ENCODE measurements at regions not wholly inside any gene's neighbourhood (a gene's known extent, or its start where the extent isn't known, plus 50 kb on each side); places are given as distances from the start of the nearest gene placed in this dataset.

DNA sequence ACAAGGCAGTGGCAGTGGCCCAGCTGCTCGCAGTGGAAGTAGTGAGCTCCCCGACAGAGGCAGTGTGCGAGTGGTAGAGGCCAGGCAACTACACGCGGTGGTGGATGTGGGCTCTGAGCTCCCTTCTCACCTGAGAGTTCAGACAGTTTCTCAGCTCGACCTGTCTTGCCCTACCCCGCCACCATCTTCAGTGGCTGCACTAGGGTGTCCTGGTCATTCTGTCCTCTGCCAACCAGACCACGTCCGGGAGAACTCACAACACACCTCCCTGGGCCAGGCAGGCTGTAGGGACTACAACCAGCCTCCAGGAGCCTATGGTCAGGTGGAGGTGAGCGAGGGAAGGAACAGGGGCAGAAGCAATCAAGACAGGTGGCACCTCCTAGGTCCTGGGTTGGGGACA is 106.3 kb upstream of the SMAD3 start:
- CTCF ChIA-PET: no interaction called here
- Histone ChIP-seq H2AFZ (ENCODE audit: low read depth, low read length, poor library complexity, severe bottlenecking) (no peak overlapping the region), H3K27me3 (ENCODE audit: insufficient read depth, low read length) (no peaks in the 10 kb centered on the region), H3K36me3 (ENCODE audit: control insufficient read depth in 1 of 2, insufficient read depth in 2 of 2, low read length in 2 of 2) (no peaks in the 10 kb centered on the region), H4K20me1 (ENCODE audit: insufficient read depth) (no peaks in the 10 kb centered on the region), H3K4me1 (ENCODE audit: control insufficient read depth in 1 of 2, insufficient read depth in 2 of 2, low read length in 2 of 2) (peaks cover 9 to 37% of the 10 kb centered on the region in 2 experiments), H3K4me3 (replicated peaks in 1 of 2; ENCODE audit: low read depth in 1 of 2, low read length in 2 of 2) (no peak overlapping the region), H3K9ac (ENCODE audit: low read length) (no peak overlapping the region), H3K27ac (ENCODE audit: low read depth, low read length) (no peak overlapping the region), H3K9me2 (ENCODE audit: insufficient read depth) (no peaks in the 10 kb centered on the region), H3K4me2 (ENCODE audit: low read length) (no peak overlapping the region), H3K79me2 (ENCODE audit: insufficient read depth, low read length) (no peaks in the 10 kb centered on the region), H3K9me3 (ENCODE audit: control insufficient read depth in 1 of 2, insufficient read depth in 1 of 2, low read depth in 1 of 2, low read length in 2 of 2) (no peaks in the 10 kb centered on the region)
- POLR2A ChIA-PET: no interaction called here
- RAD21 ChIA-PET (ENCODE audit: low non-redundant PET in 1 of 2, low total read pairs in 2 of 2, uncharacterized antibody in 2 of 2, unreplicated experiment in 2 of 2): no interaction called here
- intact Hi-C loops (cut with micrococcal nuclease): no loop called here
- no TSS peak for BruUV-seq (replicated peaks)
- DNase-seq (ENCODE audit: low read depth, low spot score): no peak
- TF ChIP-seq, protein P1, sequence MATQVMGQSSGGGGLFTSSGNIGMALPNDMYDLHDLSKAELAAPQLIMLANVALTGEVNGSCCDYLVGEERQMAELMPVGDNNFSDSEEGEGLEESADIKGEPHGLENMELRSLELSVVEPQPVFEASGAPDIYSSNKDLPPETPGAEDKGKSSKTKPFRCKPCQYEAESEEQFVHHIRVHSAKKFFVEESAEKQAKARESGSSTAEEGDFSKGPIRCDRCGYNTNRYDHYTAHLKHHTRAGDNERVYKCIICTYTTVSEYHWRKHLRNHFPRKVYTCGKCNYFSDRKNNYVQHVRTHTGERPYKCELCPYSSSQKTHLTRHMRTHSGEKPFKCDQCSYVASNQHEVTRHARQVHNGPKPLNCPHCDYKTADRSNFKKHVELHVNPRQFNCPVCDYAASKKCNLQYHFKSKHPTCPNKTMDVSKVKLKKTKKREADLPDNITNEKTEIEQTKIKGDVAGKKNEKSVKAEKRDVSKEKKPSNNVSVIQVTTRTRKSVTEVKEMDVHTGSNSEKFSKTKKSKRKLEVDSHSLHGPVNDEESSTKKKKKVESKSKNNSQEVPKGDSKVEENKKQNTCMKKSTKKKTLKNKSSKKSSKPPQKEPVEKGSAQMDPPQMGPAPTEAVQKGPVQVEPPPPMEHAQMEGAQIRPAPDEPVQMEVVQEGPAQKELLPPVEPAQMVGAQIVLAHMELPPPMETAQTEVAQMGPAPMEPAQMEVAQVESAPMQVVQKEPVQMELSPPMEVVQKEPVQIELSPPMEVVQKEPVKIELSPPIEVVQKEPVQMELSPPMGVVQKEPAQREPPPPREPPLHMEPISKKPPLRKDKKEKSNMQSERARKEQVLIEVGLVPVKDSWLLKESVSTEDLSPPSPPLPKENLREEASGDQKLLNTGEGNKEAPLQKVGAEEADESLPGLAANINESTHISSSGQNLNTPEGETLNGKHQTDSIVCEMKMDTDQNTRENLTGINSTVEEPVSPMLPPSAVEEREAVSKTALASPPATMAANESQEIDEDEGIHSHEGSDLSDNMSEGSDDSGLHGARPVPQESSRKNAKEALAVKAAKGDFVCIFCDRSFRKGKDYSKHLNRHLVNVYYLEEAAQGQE (IDR thresholded peaks at IDR 0.05; ENCODE audit: low read depth): no peak
- no peak for TF ChIP-seq EZH2phosphoT487 (IDR thresholded peaks at IDR 0.05; ENCODE audit: borderline replicate concordance)
- TF ChIP-seq EGR1 (IDR thresholded peaks at IDR 0.05; ENCODE audit: low read depth): no peak
- TF ChIP-seq SIN3A (IDR thresholded peaks at IDR 0.05; ENCODE audit: low read depth): no peak
- no peak for ATAC-seq

DNA sequence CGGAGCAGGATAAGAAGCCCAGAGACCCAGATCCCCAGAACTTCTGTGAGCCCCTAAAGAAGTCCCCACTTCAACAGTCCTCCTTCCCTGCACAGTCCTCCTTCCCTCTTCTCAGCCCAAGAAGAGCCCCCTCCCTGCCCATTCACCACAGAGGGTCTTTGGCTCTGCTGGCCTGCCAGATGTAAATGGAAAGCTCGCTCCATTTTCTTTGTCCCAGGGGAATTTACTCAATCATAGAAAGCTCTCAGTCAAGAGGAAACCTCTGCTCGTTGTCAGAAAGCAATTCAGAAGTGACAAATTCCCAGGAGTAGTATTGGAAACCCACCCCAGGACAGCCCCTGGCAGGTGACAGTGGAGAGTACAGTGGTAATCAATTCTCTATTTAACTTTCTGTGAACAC is 105.5 kb upstream of the SMAD3 start:
- Histone ChIP-seq H3K4me2 (ENCODE audit: low read length) (no peak overlapping the region), H3K27me3 (ENCODE audit: insufficient read depth, low read length) (no peaks in the 10 kb centered on the region), H3K36me3 (ENCODE audit: control insufficient read depth in 1 of 2, insufficient read depth in 2 of 2, low read length in 2 of 2) (no peaks in the 10 kb centered on the region), H3K9ac (ENCODE audit: low read length) (no peak overlapping the region), H3K79me2 (ENCODE audit: insufficient read depth, low read length) (no peaks in the 10 kb centered on the region), H2AFZ (ENCODE audit: low read depth, low read length, poor library complexity, severe bottlenecking) (no peak overlapping the region), H3K27ac (ENCODE audit: low read depth, low read length) (no peak overlapping the region), H3K4me1 (ENCODE audit: control insufficient read depth in 1 of 2, insufficient read depth in 2 of 2, low read length in 2 of 2) (peaks cover 9 to 32% of the 10 kb centered on the region in 2 experiments), H3K9me2 (ENCODE audit: insufficient read depth) (no peaks in the 10 kb centered on the region), H3K9me3 (ENCODE audit: control insufficient read depth in 1 of 2, insufficient read depth in 1 of 2, low read depth in 1 of 2, low read length in 2 of 2) (no peaks in the 10 kb centered on the region), H3K4me3 (replicated peaks in 1 of 2; ENCODE audit: low read depth in 1 of 2, low read length in 2 of 2) (no peak overlapping the region), H4K20me1 (ENCODE audit: insufficient read depth) (no peaks in the 10 kb centered on the region)
- BruUV-seq (replicated peaks): no TSS peak
- intact Hi-C loops (cut with micrococcal nuclease): no loop called here
- no peak for DNase-seq (ENCODE audit: low read depth, low spot score)
- CTCF ChIA-PET: no interaction called here
- ATAC-seq: no peak
- POLR2A ChIA-PET: no interaction called here
- RAD21 ChIA-PET (ENCODE audit: low non-redundant PET in 1 of 2, low total read pairs in 2 of 2, uncharacterized antibody in 2 of 2, unreplicated experiment in 2 of 2): no interaction called here
- TF ChIP-seq SP1 (IDR thresholded peaks at IDR 0.05; ENCODE audit: low read depth) (no peak), SRF (IDR thresholded peaks at IDR 0.05; ENCODE audit: low read depth) (no peak), YY1 (IDR thresholded peaks at IDR 0.05; ENCODE audit: extremely low read depth, insufficient replicate concordance, low read depth, low read length) (no peak), JUND (IDR thresholded peaks at IDR 0.05) (no peak), FOSL1 (IDR thresholded peaks at IDR 0.05; ENCODE audit: low read depth) (no peak), EZH2 (IDR thresholded peaks at IDR 0.05) (no peak)
- TF ChIP-seq, protein P2, sequence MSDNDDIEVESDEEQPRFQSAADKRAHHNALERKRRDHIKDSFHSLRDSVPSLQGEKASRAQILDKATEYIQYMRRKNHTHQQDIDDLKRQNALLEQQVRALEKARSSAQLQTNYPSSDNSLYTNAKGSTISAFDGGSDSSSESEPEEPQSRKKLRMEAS (IDR thresholded peaks at IDR 0.05): no peak
- TF ChIP-seq, protein P3, sequence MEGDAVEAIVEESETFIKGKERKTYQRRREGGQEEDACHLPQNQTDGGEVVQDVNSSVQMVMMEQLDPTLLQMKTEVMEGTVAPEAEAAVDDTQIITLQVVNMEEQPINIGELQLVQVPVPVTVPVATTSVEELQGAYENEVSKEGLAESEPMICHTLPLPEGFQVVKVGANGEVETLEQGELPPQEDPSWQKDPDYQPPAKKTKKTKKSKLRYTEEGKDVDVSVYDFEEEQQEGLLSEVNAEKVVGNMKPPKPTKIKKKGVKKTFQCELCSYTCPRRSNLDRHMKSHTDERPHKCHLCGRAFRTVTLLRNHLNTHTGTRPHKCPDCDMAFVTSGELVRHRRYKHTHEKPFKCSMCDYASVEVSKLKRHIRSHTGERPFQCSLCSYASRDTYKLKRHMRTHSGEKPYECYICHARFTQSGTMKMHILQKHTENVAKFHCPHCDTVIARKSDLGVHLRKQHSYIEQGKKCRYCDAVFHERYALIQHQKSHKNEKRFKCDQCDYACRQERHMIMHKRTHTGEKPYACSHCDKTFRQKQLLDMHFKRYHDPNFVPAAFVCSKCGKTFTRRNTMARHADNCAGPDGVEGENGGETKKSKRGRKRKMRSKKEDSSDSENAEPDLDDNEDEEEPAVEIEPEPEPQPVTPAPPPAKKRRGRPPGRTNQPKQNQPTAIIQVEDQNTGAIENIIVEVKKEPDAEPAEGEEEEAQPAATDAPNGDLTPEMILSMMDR (IDR thresholded peaks at IDR 0.05 in 2 of 3, conservative IDR thresholded peaks at IDR 0.05 in 1 of 3; ENCODE audit: borderline replicate concordance in 1 of 3, insufficient read depth in 1 of 3, low read depth in 2 of 3, low read length in 2 of 3): no peak
- TF ChIP-seq, protein P4, sequence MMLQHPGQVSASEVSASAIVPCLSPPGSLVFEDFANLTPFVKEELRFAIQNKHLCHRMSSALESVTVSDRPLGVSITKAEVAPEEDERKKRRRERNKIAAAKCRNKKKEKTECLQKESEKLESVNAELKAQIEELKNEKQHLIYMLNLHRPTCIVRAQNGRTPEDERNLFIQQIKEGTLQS (IDR thresholded peaks at IDR 0.05): no peak
- TF ChIP-seq, protein P5, sequence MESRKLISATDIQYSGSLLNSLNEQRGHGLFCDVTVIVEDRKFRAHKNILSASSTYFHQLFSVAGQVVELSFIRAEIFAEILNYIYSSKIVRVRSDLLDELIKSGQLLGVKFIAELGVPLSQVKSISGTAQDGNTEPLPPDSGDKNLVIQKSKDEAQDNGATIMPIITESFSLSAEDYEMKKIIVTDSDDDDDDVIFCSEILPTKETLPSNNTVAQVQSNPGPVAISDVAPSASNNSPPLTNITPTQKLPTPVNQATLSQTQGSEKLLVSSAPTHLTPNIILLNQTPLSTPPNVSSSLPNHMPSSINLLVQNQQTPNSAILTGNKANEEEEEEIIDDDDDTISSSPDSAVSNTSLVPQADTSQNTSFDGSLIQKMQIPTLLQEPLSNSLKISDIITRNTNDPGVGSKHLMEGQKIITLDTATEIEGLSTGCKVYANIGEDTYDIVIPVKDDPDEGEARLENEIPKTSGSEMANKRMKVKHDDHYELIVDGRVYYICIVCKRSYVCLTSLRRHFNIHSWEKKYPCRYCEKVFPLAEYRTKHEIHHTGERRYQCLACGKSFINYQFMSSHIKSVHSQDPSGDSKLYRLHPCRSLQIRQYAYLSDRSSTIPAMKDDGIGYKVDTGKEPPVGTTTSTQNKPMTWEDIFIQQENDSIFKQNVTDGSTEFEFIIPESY (IDR thresholded peaks at IDR 0.05; ENCODE audit: extremely low read depth, insufficient replicate concordance, low read length): no peak
